PC-9 (cell line): ENCODE measurements at regions not wholly inside any gene's neighbourhood (a gene's known extent, or its start where the extent isn't known, plus 50 kb on each side); places are given as distances from the start of the nearest gene placed in this dataset.

Experiments
- CTCF ChIP-seq: fragments of 200-600 bp; sonication (generic); conservative IDR thresholded peaks from 2 replicates; pipeline ENCODE4 v1.6.1; 2017; ENCODE audit warnings: mixed run types, antibody characterized with exemption, mild to moderate bottlenecking, moderate library complexity
- EZH2 ChIP-seq: fragments of 200-600 bp; sonication (generic); IDR thresholded peaks from 2 replicates; pipeline ENCODE4 v1.8.0; 2017; ENCODE audit warnings: antibody characterized with exemption, low read depth

DNA sequence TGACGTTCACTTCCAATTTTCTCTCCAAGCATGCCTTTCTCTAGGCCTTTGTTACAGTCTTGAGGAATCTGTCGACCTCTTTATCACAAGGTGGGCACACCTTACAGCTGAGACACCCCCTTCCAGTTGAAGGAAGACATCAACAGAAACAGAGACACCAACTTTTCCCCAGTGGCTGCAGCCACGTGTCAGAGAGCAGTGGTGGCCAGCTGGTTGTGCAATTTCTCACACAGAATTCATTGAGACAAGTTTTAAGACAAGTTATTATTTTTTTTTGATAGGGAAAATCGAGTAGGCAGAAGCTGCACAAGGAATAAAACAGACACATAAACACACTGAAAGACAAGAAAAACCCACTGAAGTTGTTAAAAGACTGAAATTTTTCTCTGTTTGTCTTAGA is 436.7 kb upstream of the MDFIC2 start:
- no peak for TF ChIP-seq EZH2
- TF ChIP-seq CTCF = no peak
